GM21619 (cell line): ENCODE measurements at regions not wholly inside any gene's neighbourhood (a gene's known extent, or its start where the extent isn't known, plus 50 kb on each side); places are given as distances from the start of the nearest gene placed in this dataset.

ENCODE experiments used
- ATAC-seq: cut with Tn5 transposase; IDR thresholded peaks from one replicate; pipeline ENCODE4 v1.9.1; 2021; ENCODE audit not compliant: unreplicated experiment

GRCh38 chrX:9339603-9340491 is 125.0 kb upstream of the TBL1X start:
- ATAC-seq, result no peak

- ATAC-seq, result peak; percentile 33
Observed at GRCh38 chrX:9340598-9341290, 124.1 kb upstream of the TBL1X start.

GRCh38 chrX:9341291-9342201 is 123.3 kb upstream of the TBL1X start:
- ATAC-seq, result peak; percentile 86

GRCh38 chrX:9342561-9343051 is 122.3 kb upstream of the TBL1X start:
- no peak for ATAC-seq

- no peak for ATAC-seq
Observed at GRCh38 chrX:9343971-9344370, 120.9 kb upstream of the TBL1X start.

- ATAC-seq, result no peak
Observed at GRCh38 chrX:9345957-9346356, 118.9 kb upstream of the TBL1X start.

- ATAC-seq, result no peak
Observed at GRCh38 chrX:9349572-9350494, 115.0 kb upstream of the TBL1X start.

- no peak for ATAC-seq
Observed at GRCh38 chrX:9351126-9351525, 113.7 kb upstream of the TBL1X start.

- ATAC-seq, result peak; percentile 66
Observed at GRCh38 chrX:9352243-9352642, 112.6 kb upstream of the TBL1X start.

GRCh38 chrX:9352694-9353411 is 112.0 kb upstream of the TBL1X start:
- ATAC-seq, result peak; percentile 72

GRCh38 chrX:9354918-9355317 is 109.9 kb upstream of the TBL1X start:
- no peak for ATAC-seq

GRCh38 chrX:9355739-9356138 is 109.1 kb upstream of the TBL1X start:
- no peak for ATAC-seq

GRCh38 chrX:9356846-9357245 is 108.0 kb upstream of the TBL1X start:
- ATAC-seq, result no peak

GRCh38 chrX:9357518-9358114 is 107.2 kb upstream of the TBL1X start:
- no peak for ATAC-seq

- no peak for ATAC-seq
Observed at GRCh38 chrX:9362363-9362928, 102.4 kb upstream of the TBL1X start.

GRCh38 chrX:9367421-9367820 is 97.4 kb upstream of the TBL1X start:
- ATAC-seq, result no peak

- no peak for ATAC-seq
Observed at GRCh38 chrX:9368262-9368661, 96.6 kb upstream of the TBL1X start.

GRCh38 chrX:9369802-9370291 is 95.0 kb upstream of the TBL1X start:
- ATAC-seq, result no peak
